ENCODE measurements at regions not wholly inside any gene's neighbourhood (a gene's known extent, or its start where the extent isn't known, plus 50 kb on each side); places are given as distances from the start of the nearest gene placed in this dataset.

GRCh38 chr1:98278055-98278454, 357.2 kb upstream of the DPYD start:
- no peak for DNase-seq

DNA sequence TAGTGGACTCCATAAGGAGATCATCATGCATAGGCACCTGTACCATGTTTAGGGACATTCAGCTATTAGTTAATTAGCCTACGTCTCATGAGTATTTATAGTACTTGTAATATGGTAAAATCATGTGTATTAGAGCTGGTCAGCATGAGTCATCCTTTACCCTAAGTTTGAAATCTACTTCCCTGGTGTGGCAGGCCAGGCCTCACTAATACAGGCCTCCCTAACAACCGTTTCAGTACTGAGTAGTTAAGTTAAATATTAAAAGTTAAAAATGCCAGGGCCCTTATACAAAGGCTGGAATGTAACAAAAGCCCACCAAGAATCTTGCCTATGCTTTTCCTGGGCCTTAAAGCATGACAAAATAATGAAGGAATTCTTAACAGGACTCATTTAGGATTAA, 356.3 kb upstream of the DPYD start:
- no peak for DNase-seq

- no peak for DNase-seq
These were observed 355.7 kb upstream of the DPYD start for GRCh38 chr1:98276514-98276913.

DNA sequence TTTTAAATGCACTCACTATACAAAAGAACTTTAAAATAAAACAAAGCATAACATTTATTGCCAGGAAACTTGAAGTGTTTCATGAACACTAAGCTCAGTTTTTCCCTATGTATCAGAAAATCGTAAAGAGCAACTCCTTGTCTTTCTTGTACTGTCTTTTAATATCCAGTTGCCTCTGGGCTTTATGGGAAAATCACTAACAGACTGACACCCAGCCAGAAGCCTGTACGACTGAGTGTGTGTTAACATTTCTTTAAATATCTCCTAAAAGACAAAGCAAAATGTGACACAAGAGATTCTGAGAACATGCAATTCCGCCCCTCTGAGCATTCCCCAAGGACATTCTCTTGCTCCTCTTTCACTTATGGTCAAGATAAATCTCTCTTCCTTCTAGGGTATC, 347.5 kb upstream of the DPYD start:
- DNase-seq, result no peak

DNA sequence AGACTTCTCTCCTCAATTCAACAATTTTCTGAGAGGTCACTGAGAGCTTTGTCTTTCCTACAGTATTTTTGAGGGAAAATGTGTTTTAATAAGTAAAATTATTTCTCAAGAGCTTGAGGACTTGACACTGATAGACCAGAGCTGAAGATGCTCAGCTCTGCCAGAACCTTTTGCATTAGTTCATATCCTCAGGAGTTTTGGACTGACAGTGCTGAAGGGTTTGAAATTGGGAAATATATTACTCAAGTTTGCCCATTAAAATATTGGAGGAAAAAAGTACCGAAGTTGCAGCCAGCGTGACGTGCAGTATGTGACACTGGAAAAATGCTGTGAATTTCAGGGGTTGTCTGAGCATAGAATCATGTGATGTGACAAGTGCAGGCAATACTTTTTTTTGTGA, 346.6 kb upstream of the DPYD start:
- no peak for DNase-seq

- no peak for DNase-seq
These were observed 343.9 kb upstream of the DPYD start for GRCh38 chr1:98264727-98265126.

DNA sequence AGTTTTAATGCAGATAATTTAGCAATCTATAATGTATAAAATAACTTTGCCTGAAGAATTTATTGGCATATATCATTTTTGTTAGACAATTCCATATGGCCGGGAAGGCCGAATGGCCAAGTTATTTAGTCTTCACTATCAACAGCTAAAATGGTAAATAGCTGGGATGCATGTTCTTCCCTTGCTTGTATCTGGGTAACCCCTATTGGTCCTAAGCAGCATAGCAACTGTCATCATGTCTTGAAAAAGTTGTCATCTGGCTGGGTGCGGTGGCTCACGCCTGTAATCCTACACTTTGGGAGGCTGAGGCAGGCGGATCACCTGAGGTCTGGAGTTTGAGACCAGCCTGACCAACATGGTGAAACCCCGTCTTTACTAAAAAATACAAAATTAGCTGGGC, 340.0 kb upstream of the DPYD start:
- DNase-seq, result no peak

- no peak for DNase-seq
These were observed 339.6 kb upstream of the DPYD start for GRCh38 chr1:98260412-98260811.

GRCh38 chr1:98256700-98257099, 335.9 kb upstream of the DPYD start:
- no peak for DNase-seq

DNA sequence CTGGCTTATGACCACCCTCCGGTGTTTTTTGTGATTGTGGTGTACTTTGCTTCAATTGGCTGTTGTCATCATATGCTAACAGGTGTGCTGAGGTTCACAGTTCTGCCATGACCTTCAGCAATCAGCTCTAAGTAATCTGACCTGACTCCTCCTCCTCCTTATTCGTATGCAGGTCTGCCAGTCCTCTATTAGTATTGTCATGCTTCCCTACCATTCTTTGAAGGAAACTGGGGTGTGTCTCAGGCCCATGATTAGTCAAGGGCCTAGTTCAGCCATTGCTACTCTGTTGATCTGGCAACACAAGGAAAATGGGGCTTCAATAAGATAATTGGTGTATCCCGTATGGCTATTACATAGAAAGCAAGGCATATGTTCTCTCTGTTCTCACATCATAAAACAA, 332.3 kb upstream of the DPYD start:
- no peak for DNase-seq

DNA sequence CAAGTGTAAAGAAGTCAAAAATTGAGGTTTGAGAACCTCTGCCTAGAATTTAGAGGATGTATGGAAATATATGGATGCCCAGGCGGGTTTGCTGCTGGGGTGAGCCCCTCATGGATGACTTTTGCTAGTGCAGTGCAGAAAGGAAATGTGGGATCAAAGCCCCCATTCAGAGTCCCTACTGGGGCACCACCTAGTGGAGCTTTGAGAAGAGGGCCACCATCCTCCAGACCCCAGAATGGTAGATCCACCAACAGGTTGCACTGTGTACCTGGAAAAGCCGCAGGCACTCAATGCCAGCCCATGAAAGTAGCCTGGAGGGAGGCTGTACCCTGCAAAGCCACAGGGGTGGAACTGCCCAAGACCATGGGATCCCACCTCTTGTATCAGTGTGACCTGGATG, 330.7 kb upstream of the DPYD start:
- no peak for DNase-seq

DNA sequence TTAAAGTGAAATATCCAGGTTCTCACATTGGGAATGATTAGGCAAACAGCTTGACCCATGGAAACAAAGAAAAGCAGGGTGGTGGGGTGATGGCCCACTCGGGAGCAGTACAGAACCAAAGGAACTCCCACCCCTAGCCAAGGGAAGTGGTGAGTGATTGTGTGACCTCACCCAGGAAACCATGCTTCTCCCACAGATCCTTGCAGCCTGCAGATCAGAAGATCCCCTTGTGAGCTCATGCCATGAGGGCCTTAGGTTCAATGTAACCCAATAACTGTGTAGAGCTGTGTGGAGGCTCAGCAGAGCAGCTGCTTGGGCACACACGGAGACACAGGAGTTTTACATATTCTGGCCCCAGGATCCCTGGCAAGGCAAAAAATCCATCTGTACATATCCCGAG, 311.8 kb upstream of the DPYD start:
- DNase-seq, result no peak

DNA sequence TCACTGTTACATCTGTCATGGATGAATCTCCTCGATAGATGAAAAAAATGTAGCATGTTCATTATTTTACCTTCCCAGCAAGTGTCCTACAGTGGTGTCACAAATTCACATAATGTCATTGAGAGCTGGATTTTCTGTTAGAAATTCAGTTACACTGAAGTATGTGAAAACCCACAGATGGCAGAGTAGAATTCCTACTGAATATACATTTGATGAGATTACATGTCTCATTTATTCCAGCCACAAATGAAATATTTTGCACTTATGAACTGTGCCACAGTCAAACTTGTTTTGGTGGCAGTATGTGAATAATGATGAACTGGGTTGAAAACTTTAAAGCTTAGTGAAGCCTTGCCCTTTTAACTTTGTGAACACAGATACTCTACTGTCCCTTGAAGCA, 301.9 kb upstream of the DPYD start:
- no peak for DNase-seq

DNA sequence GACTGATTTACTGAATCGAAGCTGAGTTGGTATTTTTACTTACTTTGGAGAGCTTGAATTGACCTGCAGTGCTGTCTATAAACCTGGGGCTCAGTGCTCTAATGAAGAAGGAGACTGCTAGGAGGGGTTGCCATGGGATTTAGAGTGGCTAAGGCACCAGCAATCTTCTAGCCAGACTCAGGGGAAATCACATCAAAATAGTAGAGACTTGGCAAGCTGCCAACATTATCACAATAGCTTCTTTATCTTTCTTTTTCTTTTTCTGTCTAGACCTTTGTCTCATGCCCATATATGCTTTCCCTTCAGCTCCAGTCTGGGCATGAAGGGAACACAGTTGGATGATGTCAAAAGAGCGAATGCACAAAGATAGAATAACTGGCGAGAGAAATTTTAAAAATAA, 301.1 kb upstream of the DPYD start:
- DNase-seq, result no peak

DNA sequence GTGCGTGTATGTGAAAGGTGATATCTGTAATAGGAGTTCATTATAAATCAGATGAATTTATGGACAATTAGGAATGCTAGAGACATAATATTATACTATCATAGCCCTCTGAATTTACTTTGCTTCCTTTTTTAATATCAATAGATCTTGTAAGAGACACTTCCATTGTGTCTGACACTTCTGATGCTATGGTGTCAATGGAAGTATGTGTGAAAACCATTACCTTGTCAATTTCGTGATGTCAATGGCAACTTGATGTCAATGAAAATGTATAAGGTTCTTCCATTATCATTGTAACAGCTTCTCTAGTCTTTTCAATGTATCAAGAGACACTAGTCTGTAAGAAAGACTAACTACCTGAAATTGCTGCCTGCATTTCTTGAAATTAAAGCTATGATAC, 296.8 kb upstream of the DPYD start:
- DNase-seq, result no peak

DNA sequence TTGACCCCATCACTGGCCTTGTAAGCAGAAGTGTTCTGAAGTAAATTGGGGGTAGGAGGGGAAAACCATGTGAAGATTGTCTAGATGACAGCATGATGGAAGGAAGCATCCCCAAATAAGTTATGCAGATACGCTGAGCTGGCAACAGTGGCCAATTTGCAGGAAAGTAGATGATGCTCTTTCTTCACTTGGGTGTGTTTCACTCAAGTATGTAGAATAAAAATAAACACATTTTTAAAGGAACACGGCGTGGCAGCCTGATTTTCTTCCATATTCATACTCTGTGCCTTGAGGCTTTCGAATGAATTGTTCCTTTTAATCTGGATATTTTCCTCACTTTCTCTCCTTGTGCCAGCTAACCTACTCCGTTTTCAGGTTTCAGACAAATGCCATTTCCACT, 295.5 kb upstream of the DPYD start:
- DNase-seq, result no peak

- DNase-seq, result no peak
These were observed 290.5 kb upstream of the DPYD start for GRCh38 chr1:98211271-98211845.

DNA sequence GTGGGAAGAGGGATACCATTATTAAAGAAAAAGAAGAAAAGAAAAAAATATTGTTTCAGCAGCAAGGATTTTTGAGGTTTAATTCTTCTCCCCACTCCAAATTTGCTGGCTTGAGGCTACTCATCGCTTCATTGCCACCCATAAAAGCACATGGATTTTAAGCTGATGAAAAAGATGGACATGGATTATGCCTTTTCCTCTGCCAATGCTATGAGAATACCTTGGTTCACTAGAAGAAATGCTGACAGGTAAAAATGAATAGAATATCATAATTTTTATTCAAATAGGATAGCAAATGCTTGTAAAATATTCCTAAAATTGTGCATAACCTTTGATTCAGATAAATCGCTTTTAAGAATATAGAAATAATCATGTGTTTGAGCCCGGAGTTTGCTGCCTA, 289.7 kb upstream of the DPYD start:
- DNase-seq, result no peak

- DNase-seq, result no peak
These were observed 289.2 kb upstream of the DPYD start for GRCh38 chr1:98210064-98210463.

DNA sequence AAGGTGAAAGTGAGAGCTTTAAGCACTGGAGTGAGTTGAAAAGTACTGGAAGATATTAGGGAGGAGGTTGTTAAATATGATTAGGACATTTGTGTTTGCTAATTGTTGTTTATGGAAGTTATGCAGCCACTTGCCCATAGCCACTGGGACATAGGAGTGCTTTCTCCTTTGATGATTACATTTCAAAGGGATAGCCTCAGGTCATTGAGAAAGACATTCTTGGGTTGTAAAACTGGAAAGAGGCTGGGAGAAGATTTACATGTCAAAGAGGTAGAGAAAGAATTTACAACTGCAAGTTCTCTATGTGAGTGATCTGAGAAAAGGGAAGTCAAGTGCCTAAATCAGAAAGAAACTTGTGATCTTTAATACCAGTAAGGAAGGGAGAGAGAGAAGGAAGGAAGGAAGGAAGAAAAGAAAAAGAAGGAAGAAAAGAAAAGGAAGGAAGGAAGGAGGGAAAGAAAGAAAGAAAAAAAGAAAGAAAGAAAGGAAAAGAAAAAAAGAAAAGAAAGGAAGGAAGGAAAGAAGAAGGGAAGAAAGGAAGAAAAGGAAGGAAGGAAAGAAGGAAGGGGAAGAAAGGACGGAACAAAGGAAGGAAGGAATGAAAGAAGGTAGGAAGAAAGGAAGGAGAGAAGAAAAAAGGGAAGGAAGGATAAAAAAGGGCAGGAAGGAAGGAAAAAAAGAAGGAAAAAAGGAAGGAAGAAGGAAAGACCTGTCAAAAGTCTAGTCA, 284.6 kb upstream of the DPYD start:
- no peak for DNase-seq

- DNase-seq, result no peak
These were observed 282.6 kb upstream of the DPYD start for GRCh38 chr1:98203466-98203865.

DNA sequence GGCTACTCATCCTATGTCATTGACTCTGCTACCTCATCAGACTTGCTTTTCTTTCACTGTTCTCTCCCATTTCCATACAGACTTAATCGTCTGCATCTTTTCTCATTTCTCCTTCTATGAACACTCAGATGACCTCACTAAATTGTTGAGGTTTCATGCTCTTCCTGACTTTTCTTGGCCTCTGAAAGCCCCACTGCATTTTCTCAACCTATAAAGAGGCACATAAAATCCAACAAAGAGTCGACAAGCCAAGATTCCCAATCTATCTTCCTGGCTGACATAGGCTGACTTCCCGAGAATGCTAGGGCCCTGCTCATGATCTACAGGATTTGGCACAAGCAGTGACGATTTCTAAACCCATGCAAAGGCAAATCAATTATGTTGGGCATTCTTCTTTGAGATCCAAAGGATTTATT, 280.8 kb upstream of the DPYD start:
- no peak for DNase-seq

DNA sequence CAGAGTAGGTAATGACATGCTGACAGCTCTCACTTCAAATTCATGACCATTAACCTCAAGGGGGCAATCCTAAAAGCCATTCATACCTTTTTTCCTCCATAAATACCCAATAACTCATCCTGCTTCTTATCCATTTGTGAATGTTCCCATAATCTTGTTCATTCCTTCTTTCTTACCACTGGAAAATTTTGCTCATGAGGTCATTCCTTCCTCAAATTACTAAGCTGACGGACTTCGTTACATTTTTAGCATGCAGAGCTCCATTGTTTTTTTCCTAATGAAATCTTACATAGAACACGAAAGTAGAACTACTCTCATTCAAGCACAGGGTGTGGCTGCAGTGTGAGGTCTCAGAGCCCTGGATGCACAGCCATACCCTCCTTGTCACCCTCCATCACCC, 276.5 kb upstream of the DPYD start:
- DNase-seq, result no peak

GRCh38 chr1:98196012-98196411, 275.2 kb upstream of the DPYD start:
- no peak for DNase-seq

DNA sequence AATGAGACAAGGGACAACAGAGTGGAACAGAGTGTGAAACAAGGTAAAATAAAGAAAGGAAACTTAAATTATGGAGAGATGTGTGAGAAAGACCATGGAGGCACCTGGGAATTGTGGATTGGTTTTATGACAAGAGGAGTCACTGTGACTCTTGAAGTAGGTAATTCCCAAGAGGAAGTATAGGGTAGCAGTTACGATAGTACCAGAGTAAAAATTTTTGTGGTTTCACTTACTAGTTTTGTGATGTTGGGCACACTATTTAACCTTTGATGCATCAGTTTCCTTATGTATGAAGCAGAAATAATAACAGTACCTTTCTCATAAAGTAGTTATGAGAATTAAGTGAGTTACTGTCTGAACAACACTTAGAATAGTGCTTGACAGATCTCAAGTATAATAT, 267.9 kb upstream of the DPYD start:
- DNase-seq, result no peak
